H9 (cell line): ENCODE measurements at regions not wholly inside any gene's neighbourhood (a gene's known extent, or its start where the extent isn't known, plus 50 kb on each side); places are given as distances from the start of the nearest gene placed in this dataset.

ENCODE experiments used
- DNase-seq: peaks from one replicate; pipeline ENCODE4 v3.0.0-alpha.2; 2017
- H2AFZ ChIP-seq: one replicate; pipeline ENCODE4 v1.6.1; 2013; ENCODE audit warnings: mild to moderate bottlenecking, low read length, control low read depth, moderate library complexity
- H2AK5ac ChIP-seq: 2 replicates; pipeline ENCODE4 v1.6.1; 2013; ENCODE audit warnings: low read length, control low read depth, mixed read lengths; ENCODE audit not compliant: insufficient read length
- H2BK120ac ChIP-seq: one replicate; pipeline ENCODE4 v1.6.1; 2013; ENCODE audit warnings: low read depth, mild to moderate bottlenecking, low read length, control low read depth, inconsistent platforms; ENCODE audit not compliant: poor library complexity, severe bottlenecking
- H2BK12ac ChIP-seq: 2 replicates; pipeline ENCODE4 v1.6.1; 2013; ENCODE audit warnings: low read length, control low read depth, mixed read lengths, low read depth; ENCODE audit not compliant: insufficient read length
- H2BK15ac ChIP-seq: 2 replicates; pipeline ENCODE4 v1.6.1; 2013; ENCODE audit warnings: low read depth, low read length, control low read depth
- H2BK20ac ChIP-seq: one replicate; pipeline ENCODE4 v1.6.1; 2013; ENCODE audit warnings: low read depth, mild to moderate bottlenecking, low read length, control low read depth, inconsistent platforms; ENCODE audit not compliant: poor library complexity, severe bottlenecking
- H2BK5ac ChIP-seq: 2 replicates; pipeline ENCODE4 v1.6.1; 2013; ENCODE audit warnings: low read length, control low read depth, mixed read lengths; ENCODE audit not compliant: insufficient read length
- H3K14ac ChIP-seq: 2 replicates; pipeline ENCODE4 v1.6.1; 2013; ENCODE audit warnings: low read length, control low read depth; ENCODE audit not compliant: insufficient read depth
- H3K18ac ChIP-seq: 2 replicates; pipeline ENCODE4 v1.6.1; 2013; ENCODE audit warnings: low read depth, mild to moderate bottlenecking, mixed read lengths, low read length, control low read depth; ENCODE audit not compliant: insufficient read length
- H3K23ac ChIP-seq: 2 replicates; pipeline ENCODE4 v1.6.1; 2013; ENCODE audit warnings: low read length, control low read depth, mixed read lengths, low read depth; ENCODE audit not compliant: insufficient read length
- H3K23me2 ChIP-seq: 2 replicates; pipeline ENCODE4 v1.6.1; 2013; ENCODE audit warnings: low read depth, mild to moderate bottlenecking, mixed read lengths, low read length, control low read depth; ENCODE audit not compliant: insufficient read length, poor library complexity, severe bottlenecking
- H3K27ac ChIP-seq: 2 replicates; pipeline ENCODE4 v1.5.1; 2013; ENCODE audit warnings: low read length, control low read depth, mixed read lengths, low read depth; ENCODE audit not compliant: insufficient read length
- H3K27me3 ChIP-seq: 2 replicates; pipeline ENCODE4 v1.6.1; 2013; ENCODE audit warnings: low read length, control low read depth, inconsistent platforms; ENCODE audit not compliant: insufficient read depth
- H3K4ac ChIP-seq: 2 replicates; pipeline ENCODE4 v1.6.1; 2013; ENCODE audit warnings: low read depth, mild to moderate bottlenecking, control low read depth, inconsistent platforms, low read length, moderate library complexity
- H3K4me1 ChIP-seq: 2 replicates; pipeline ENCODE4 v1.6.1; 2013; ENCODE audit warnings: low read length, control low read depth, inconsistent platforms; ENCODE audit not compliant: insufficient read depth
- H3K4me2 ChIP-seq: 2 replicates; pipeline ENCODE4 v1.6.1; 2013; ENCODE audit warnings: low read length, control low read depth, mixed read lengths; ENCODE audit not compliant: insufficient read length, insufficient read depth
- H3K56ac ChIP-seq: 2 replicates; pipeline ENCODE4 v1.6.1; 2013; ENCODE audit warnings: low read depth, mild to moderate bottlenecking, mixed read lengths, low read length, control low read depth; ENCODE audit not compliant: insufficient read length
- H3K79me1 ChIP-seq: 2 replicates; pipeline ENCODE4 v1.6.1; 2013; ENCODE audit warnings: low read depth, mild to moderate bottlenecking, moderate library complexity, low read length, control low read depth, inconsistent platforms; ENCODE audit not compliant: insufficient read depth, poor library complexity, severe bottlenecking
- H3K79me2 ChIP-seq: 2 replicates; pipeline ENCODE4 v1.6.1; 2013; ENCODE audit warnings: low read length, control low read depth, inconsistent platforms; ENCODE audit not compliant: insufficient read depth
- H3K9ac ChIP-seq: 2 replicates; pipeline ENCODE4 v1.6.1; 2013; ENCODE audit warnings: low read length, control low read depth, mixed read lengths; ENCODE audit not compliant: insufficient read length; ENCODE audit errors: extremely low read depth
- H3K9me3 ChIP-seq: one replicate; pipeline ENCODE4 v1.6.1; 2013; ENCODE audit warnings: low read depth, low read length, inconsistent platforms; ENCODE audit not compliant: control insufficient read depth
- H3T11ph ChIP-seq: one replicate; pipeline ENCODE4 v1.6.1; 2013; ENCODE audit warnings: mild to moderate bottlenecking, low read length, control low read depth, inconsistent platforms
- H4K20me1 ChIP-seq: one replicate; pipeline ENCODE4 v1.6.1; 2013; ENCODE audit not compliant: control insufficient read depth, insufficient read length, insufficient read depth
- H4K5ac ChIP-seq: 2 replicates; pipeline ENCODE4 v1.6.1; 2013; ENCODE audit warnings: low read depth, mild to moderate bottlenecking, mixed read lengths, low read length, control low read depth; ENCODE audit not compliant: insufficient read length
- H4K8ac ChIP-seq: replicated peaks from 2 replicates; pipeline ENCODE4 v1.6.1; 2013; ENCODE audit warnings: low read length, control low read depth, mixed read lengths, low read depth; ENCODE audit not compliant: insufficient read length
- H4K91ac ChIP-seq: 2 replicates; pipeline ENCODE4 v1.6.1; 2013; ENCODE audit warnings: low read depth, mild to moderate bottlenecking, moderate library complexity, mixed read lengths, low read length, control low read depth; ENCODE audit not compliant: insufficient read length
- H3K27ac Mint-ChIP-seq, 3 experiments: 2 replicates in 2 of 3; 3 replicates in 1 of 3; pipeline ENCODE4 v1.8.0; 2020 to 2021; ENCODE audit warnings: mixed read lengths in 3 of 3, mild to moderate bottlenecking in 1 of 3, moderate library complexity in 1 of 3
- H3K27me3 Mint-ChIP-seq: 2 replicates; pipeline ENCODE4 v1.8.0; 2021; ENCODE audit warnings: low read depth, mild to moderate bottlenecking, moderate library complexity, mixed read lengths
- H3K36me3 Mint-ChIP-seq, 3 experiments: 2 replicates in 2 of 3; 3 replicates in 1 of 3; pipeline ENCODE4 v1.8.0; 2020 to 2021; ENCODE audit warnings: low read depth in 3 of 3, mixed read lengths in 3 of 3; ENCODE audit not compliant: insufficient read depth in 1 of 3
- H3K4me1 Mint-ChIP-seq, 2 experiments: 2 replicates each; pipeline ENCODE4 v1.8.0; 2020; ENCODE audit warnings: mixed read lengths in 2 of 2
- H3K4me3 Mint-ChIP-seq, 2 experiments: 2 replicates in 1 of 2; 3 replicates in 1 of 2; pipeline ENCODE4 v1.8.0; 2020 to 2021; ENCODE audit warnings: mild to moderate bottlenecking in 2 of 2, mixed read lengths in 2 of 2, moderate library complexity in 1 of 2
- H3K9me3 Mint-ChIP-seq, 2 experiments: 2 replicates in 1 of 2; 3 replicates in 1 of 2; pipeline ENCODE4 v1.8.0; 2020; ENCODE audit warnings: mild to moderate bottlenecking in 2 of 2, mixed read lengths in 2 of 2, moderate library complexity in 1 of 2
- CTCF ChIP-seq: fragments of 200-600 bp; sonication (generic); conservative IDR thresholded peaks from 3 replicates; pipeline ENCODE4 v1.8.0; 2021; ENCODE audit warnings: antibody characterized with exemption, mild to moderate bottlenecking
- WGBS: extraction: QIAGEN DNeasy Blood & Tissue Kit; methylation state at CpG from one replicate; pipeline ENCODE4 v1.1.7; 2013; ENCODE audit warnings: missing lambda C conversion rate, low lambda C conversion rate, mixed read lengths; ENCODE audit not compliant: insufficient read length; ENCODE audit errors: extremely low coverage; 5-methylcytosine and 5-hydroxymethylcytosine counted together

- peaks cover 2% of the 10 kb centered on the region for H3K27me3 Mint-ChIP-seq
These were observed 340.6 kb upstream of the SFSWAP start for GRCh38 chr12:131370321-131370720.

More at GRCh38 chr12:131370321-131370720, 340.6 kb upstream of the SFSWAP start:
- Mint-ChIP-seq H3K27ac (peak overlapping the region in 1 of 3 experiments; percentile 47; a peak in 1 of 7 replicates), H3K4me3 (no peak overlapping the region), H3K4me1 (peaks cover 0 to 3% of the 10 kb centered on the region in 2 experiments; a peak in 2 of 4 replicates), H3K9me3 (no peaks in the 10 kb centered on the region), H3K36me3 (no peaks in the 10 kb centered on the region)
- Histone ChIP-seq H2AK5ac (no peak overlapping the region), H2BK20ac (no peak overlapping the region), H3K4me2 (no peak overlapping the region), H3K18ac (no peak overlapping the region), H4K91ac (no peak overlapping the region), H2AFZ (no peak overlapping the region), H2BK5ac (no peak overlapping the region), H4K8ac (no peak overlapping the region), H3K4me1 (no peaks in the 10 kb centered on the region), H2BK15ac (no peak overlapping the region), H3K79me2 (no peaks in the 10 kb centered on the region), H3T11ph (no peak overlapping the region), H3K27ac (no peak overlapping the region), H3K9me3 (no peaks in the 10 kb centered on the region), H2BK120ac (no peak overlapping the region), H4K20me1 (no peaks in the 10 kb centered on the region), H3K4ac (no peak overlapping the region), H3K23ac (no peak overlapping the region), H4K5ac (no peak overlapping the region), H3K14ac (no peak overlapping the region), H3K9ac (no peak overlapping the region), H3K23me2 (no peaks in the 10 kb centered on the region), H2BK12ac (no peak overlapping the region), H3K27me3 (no peaks in the 10 kb centered on the region), H3K56ac (no peak overlapping the region), H3K79me1 (no peaks in the 10 kb centered on the region)
- no peak for TF ChIP-seq CTCF
- no CpG with 5 or more reads among the region's 8 CpGs for WGBS
- no peak for DNase-seq
